Tibial artery (tissue), 4 donors: ENCODE measurements at regions not wholly inside any gene's neighbourhood (a gene's known extent, or its start where the extent isn't known, plus 50 kb on each side); places are given as distances from the start of the nearest gene placed in this dataset.

Experiments used
- DNase-seq, 2 donors: peaks; one replicate each; pipeline ENCODE4 v3.0.0-alpha.2; 2019
- H3K27ac ChIP-seq, 2 donors: fragments of 200-600 bp; sonication (generic) in 1 of 2; 1 replicate in 1 of 2; 2 replicates in 1 of 2; pipeline ENCODE4 v1.5.1; 2018 to 2019; ENCODE audit warnings: mild to moderate bottlenecking in 1 of 2
- H3K27me3 ChIP-seq, 2 donors: fragments of 200-600 bp; sonication (generic) in 1 of 2; one replicate each; pipeline versions ENCODE4 v1.5.1 to v1.6.0; 2016 to 2019
- H3K36me3 ChIP-seq, 3 donors: fragments of 200-600 bp; sonication (generic) in 2 of 3; one replicate each; pipeline ENCODE4 v1.5.1; 2016 to 2019; ENCODE audit warnings: mild to moderate bottlenecking in 2 of 3
- H3K4me1 ChIP-seq, 4 donors: fragments of 200-600 bp; sonication (generic) in 2 of 4; 1 replicate in 3 of 4; 2 replicates in 1 of 4; pipeline ENCODE4 v1.5.1; 2016 to 2019
- H3K4me3 ChIP-seq, 2 donors: fragments of 200-600 bp; sonication (generic) in 1 of 2; 1 replicate in 1 of 2; 2 replicates in 1 of 2; pipeline ENCODE4 v1.5.1; 2018 to 2019; ENCODE audit warnings: mild to moderate bottlenecking in 2 of 2
- H3K9me3 ChIP-seq, 3 donors: fragments of 200-600 bp; sonication (generic) in 1 of 3; one replicate each; pipeline ENCODE4 v1.5.1; 2016 to 2019
- intact Hi-C: fragments of 100-400 bp; cut with DNase I; formaldehyde crosslinking; loops from one replicate; pipeline ENCODE4 v1.15.0; 2023; ENCODE audit warnings: low total_unique reads
- TF ChIP-seq, protein P1 (sequence below), 2 experiments: fragments of 200-600 bp in 1 of 2; fragments of 450-650 bp in 1 of 2; IDR thresholded peaks; one replicate each; pipeline ENCODE4 v1.5.1; 2017 to 2019; ENCODE audit warnings: antibody characterized with exemption in 2 of 2, mild to moderate bottlenecking in 1 of 2, moderate library complexity in 1 of 2

- H3K27me3 ChIP-seq: no peaks in the 10 kb centered on the region
- H3K4me3 ChIP-seq: no peak overlapping the region
- intact Hi-C loops: loop anchor here (5.0 kb wide), 1 partner anchor 1157 kb away; no protein-coding TSS in a partner anchor
- H3K36me3 ChIP-seq: no peaks in the 10 kb centered on the region
- no peak for DNase-seq
- no peak overlapping the region for H3K27ac ChIP-seq
- no peaks in the 10 kb centered on the region for H3K4me1 ChIP-seq
- H3K9me3 ChIP-seq: no peaks in the 10 kb centered on the region
- TF ChIP-seq, protein P1, sequence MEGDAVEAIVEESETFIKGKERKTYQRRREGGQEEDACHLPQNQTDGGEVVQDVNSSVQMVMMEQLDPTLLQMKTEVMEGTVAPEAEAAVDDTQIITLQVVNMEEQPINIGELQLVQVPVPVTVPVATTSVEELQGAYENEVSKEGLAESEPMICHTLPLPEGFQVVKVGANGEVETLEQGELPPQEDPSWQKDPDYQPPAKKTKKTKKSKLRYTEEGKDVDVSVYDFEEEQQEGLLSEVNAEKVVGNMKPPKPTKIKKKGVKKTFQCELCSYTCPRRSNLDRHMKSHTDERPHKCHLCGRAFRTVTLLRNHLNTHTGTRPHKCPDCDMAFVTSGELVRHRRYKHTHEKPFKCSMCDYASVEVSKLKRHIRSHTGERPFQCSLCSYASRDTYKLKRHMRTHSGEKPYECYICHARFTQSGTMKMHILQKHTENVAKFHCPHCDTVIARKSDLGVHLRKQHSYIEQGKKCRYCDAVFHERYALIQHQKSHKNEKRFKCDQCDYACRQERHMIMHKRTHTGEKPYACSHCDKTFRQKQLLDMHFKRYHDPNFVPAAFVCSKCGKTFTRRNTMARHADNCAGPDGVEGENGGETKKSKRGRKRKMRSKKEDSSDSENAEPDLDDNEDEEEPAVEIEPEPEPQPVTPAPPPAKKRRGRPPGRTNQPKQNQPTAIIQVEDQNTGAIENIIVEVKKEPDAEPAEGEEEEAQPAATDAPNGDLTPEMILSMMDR (IDR thresholded peaks at IDR 0.05): no peak
These were observed 85.6 kb downstream of the SETD4 start for GRCh38 chr21:35974775-35975174.

DNA sequence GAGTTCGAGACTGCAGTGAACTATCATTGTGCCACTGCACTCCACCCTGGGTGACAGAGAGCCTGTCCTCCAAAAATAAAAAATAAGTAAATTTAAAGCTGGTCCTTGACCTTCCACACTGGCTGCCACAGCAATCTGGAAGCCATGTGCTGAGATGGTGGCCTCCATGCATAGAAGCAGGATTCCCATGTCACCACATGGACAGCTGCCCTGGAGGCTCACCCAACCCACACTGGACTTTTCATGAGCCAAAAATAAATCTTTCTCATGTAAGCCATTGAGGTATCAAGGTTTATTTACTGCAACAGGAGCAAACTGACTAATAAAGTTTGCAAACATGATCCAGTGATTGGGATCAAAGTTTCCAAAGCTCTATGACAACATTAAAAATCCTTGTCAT, 88.5 kb downstream of the SETD4 start:
- Histone ChIP-seq H3K36me3 (no peaks in the 10 kb centered on the region), H3K27ac (no peak overlapping the region), H3K4me3 (no peak overlapping the region), H3K4me1 (no peaks in the 10 kb centered on the region), H3K27me3 (no peaks in the 10 kb centered on the region), H3K9me3 (no peaks in the 10 kb centered on the region)
- TF ChIP-seq, protein P1 (IDR thresholded peaks at IDR 0.05): no peak
- DNase-seq: no peak
- intact Hi-C loops: loop anchor here (5.0 kb wide), 1 partner anchor 1155 kb away; no protein-coding TSS in a partner anchor

DNA sequence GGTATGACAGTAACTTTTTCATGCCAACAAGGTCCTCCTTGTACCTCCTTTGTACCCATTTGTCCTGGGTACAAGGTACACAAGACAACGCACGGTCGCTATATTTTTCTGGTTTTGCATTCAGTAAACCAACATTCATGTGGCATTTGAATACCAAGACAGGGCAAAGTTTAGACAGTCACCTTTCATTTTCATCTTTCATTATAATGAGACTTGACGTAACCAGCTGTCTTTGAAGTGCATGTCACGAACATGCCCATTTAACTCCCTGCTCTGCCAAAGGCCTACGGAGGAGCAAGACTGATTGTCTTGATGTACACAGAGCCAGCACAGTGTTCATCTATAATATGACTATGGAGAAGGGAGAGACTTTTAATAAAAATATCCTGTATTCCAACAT, 91.0 kb downstream of the SETD4 start:
- DNase-seq: no peak
- Histone ChIP-seq H3K27ac (no peak overlapping the region), H3K4me1 (no peaks in the 10 kb centered on the region), H3K36me3 (no peaks in the 10 kb centered on the region), H3K9me3 (no peaks in the 10 kb centered on the region), H3K4me3 (no peak overlapping the region), H3K27me3 (no peaks in the 10 kb centered on the region)
- intact Hi-C loops: no loop called here
- TF ChIP-seq, protein P1 (IDR thresholded peaks at IDR 0.05): no peak

DNA sequence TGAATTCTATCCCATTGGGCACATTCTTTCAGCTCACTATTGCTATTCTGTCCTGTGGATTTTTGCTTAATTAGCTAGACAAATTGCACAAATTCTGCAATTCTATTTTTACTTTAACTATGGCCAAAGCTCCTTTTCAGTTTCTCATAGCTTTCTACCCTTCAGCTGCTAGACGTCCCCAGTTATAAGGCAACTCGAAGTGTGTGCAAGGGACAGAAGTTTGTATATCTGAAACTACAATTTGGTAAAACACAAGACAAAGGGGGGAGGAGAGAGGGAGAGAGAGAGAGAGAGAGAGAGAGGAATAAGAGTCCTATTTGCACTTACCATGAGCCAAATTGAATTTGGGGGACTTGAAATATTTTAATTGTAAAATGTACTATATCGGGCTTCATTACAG, 91.8 kb downstream of the SETD4 start:
- Histone ChIP-seq H3K4me1 (no peaks in the 10 kb centered on the region), H3K9me3 (no peaks in the 10 kb centered on the region), H3K36me3 (no peaks in the 10 kb centered on the region), H3K4me3 (no peak overlapping the region), H3K27ac (no peak overlapping the region), H3K27me3 (no peaks in the 10 kb centered on the region)
- intact Hi-C loops: no loop called here
- DNase-seq: no peak
- TF ChIP-seq, protein P1 (IDR thresholded peaks at IDR 0.05): no peak

- H3K36me3 ChIP-seq: no peaks in the 10 kb centered on the region
- intact Hi-C loops: no loop called here
- H3K4me1 ChIP-seq: no peaks in the 10 kb centered on the region
- no peak overlapping the region for H3K4me3 ChIP-seq
- no peak overlapping the region for H3K27ac ChIP-seq
- H3K27me3 ChIP-seq: peaks cover 0 to 5% of the 10 kb centered on the region in 2 donors
- H3K9me3 ChIP-seq: no peaks in the 10 kb centered on the region
- no peak for DNase-seq
- TF ChIP-seq, protein P1 (IDR thresholded peaks at IDR 0.05): no peak
These were observed 94.6 kb downstream of the SETD4 start for GRCh38 chr21:35965699-35966098.

DNA sequence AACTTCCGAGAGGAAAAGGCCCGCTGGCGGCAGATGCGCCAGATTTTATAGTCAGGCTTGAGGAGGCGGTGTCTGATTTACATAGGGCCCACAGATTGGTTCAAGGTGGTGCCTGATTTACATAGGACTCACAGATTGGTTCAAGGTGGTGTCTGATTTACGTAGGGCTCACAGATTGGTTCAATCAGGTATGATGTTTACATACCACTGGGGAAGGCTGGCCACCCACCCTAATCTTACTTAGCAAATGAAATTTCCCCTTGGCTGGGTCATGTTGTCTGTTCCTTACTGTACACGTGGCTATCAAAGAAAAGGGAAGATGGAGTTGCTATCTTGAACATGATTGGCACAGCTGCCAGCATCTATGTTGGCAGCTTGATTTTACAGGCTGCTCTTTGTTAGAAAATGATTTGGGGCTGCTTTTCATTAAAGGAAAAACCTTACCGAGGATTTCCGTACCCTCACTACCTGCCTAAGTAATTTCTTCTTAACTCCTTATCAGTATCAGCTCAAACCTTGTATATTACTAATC, 96.3 kb downstream of the SETD4 start:
- no peak overlapping the region for H3K27ac ChIP-seq
- no peak overlapping the region for H3K4me3 ChIP-seq
- TF ChIP-seq, protein P1 (IDR thresholded peaks at IDR 0.05): no peak
- no peak for DNase-seq
- peaks cover 0 to 5% of the 10 kb centered on the region in 2 donors for H3K27me3 ChIP-seq
- H3K36me3 ChIP-seq: no peaks in the 10 kb centered on the region
- H3K4me1 ChIP-seq: no peaks in the 10 kb centered on the region
- intact Hi-C loops: no loop called here
- H3K9me3 ChIP-seq: no peaks in the 10 kb centered on the region
